ENCODE measurements at regions not wholly inside any gene's neighbourhood (a gene's known extent, or its start where the extent isn't known, plus 50 kb on each side); places are given as distances from the start of the nearest gene placed in this dataset.

- Mint-ChIP-seq H3K4me3 (ENCODE audit: unreplicated experiment) (no peak overlapping the region), H3K9me3 (ENCODE audit: unreplicated experiment) (no peaks in the 10 kb centered on the region), H3K4me1 (ENCODE audit: low read depth, unreplicated experiment) (peaks cover 2% of the 10 kb centered on the region), H3K27ac (ENCODE audit: unreplicated experiment) (no peak overlapping the region), H3K27me3 (ENCODE audit: unreplicated experiment) (no peaks in the 10 kb centered on the region), H3K36me3 (ENCODE audit: unreplicated experiment) (no peaks in the 10 kb centered on the region)
- no peak for DNase-seq
- TF ChIP-seq CTCF (IDR thresholded peaks at IDR 0.05; ENCODE audit: partially characterized antibody, unreplicated experiment), result no peak
Observed at GRCh38 chr5:120994112-120994511, 530.0 kb downstream of the PRR16 start.

GRCh38 chr5:120999550-120999949 lies 535.5 kb downstream of the PRR16 start:
- no peaks in the 10 kb centered on the region for H3K4me1 Mint-ChIP-seq (ENCODE audit: low read depth, unreplicated experiment)
- DNase-seq, result no peak
- H3K36me3 Mint-ChIP-seq (ENCODE audit: unreplicated experiment), result no peaks in the 10 kb centered on the region
- TF ChIP-seq CTCF (IDR thresholded peaks at IDR 0.05; ENCODE audit: partially characterized antibody, unreplicated experiment), result no peak
- no peak overlapping the region for H3K4me3 Mint-ChIP-seq (ENCODE audit: unreplicated experiment)
- no peaks in the 10 kb centered on the region for H3K9me3 Mint-ChIP-seq (ENCODE audit: unreplicated experiment)
- H3K27ac Mint-ChIP-seq (ENCODE audit: unreplicated experiment), result no peak overlapping the region
- no peaks in the 10 kb centered on the region for H3K27me3 Mint-ChIP-seq (ENCODE audit: unreplicated experiment)

GRCh38 chr5:121006217-121006616 lies 542.1 kb downstream of the PRR16 start:
- Mint-ChIP-seq H3K4me3 (ENCODE audit: unreplicated experiment) (no peak overlapping the region), H3K27me3 (ENCODE audit: unreplicated experiment) (no peaks in the 10 kb centered on the region), H3K9me3 (ENCODE audit: unreplicated experiment) (no peaks in the 10 kb centered on the region), H3K27ac (ENCODE audit: unreplicated experiment) (no peak overlapping the region), H3K36me3 (ENCODE audit: unreplicated experiment) (no peaks in the 10 kb centered on the region), H3K4me1 (ENCODE audit: low read depth, unreplicated experiment) (no peaks in the 10 kb centered on the region)
- TF ChIP-seq CTCF (IDR thresholded peaks at IDR 0.05; ENCODE audit: partially characterized antibody, unreplicated experiment), result no peak
- DNase-seq, result no peak

GRCh38 chr5:121008041-121008440 lies 543.9 kb downstream of the PRR16 start:
- no peak overlapping the region for H3K27ac Mint-ChIP-seq (ENCODE audit: unreplicated experiment)
- no peak for DNase-seq
- H3K4me3 Mint-ChIP-seq (ENCODE audit: unreplicated experiment), result no peak overlapping the region
- H3K27me3 Mint-ChIP-seq (ENCODE audit: unreplicated experiment), result no peaks in the 10 kb centered on the region
- H3K9me3 Mint-ChIP-seq (ENCODE audit: unreplicated experiment), result no peaks in the 10 kb centered on the region
- TF ChIP-seq CTCF (IDR thresholded peaks at IDR 0.05; ENCODE audit: partially characterized antibody, unreplicated experiment), result no peak
- no peaks in the 10 kb centered on the region for H3K4me1 Mint-ChIP-seq (ENCODE audit: low read depth, unreplicated experiment)
- H3K36me3 Mint-ChIP-seq (ENCODE audit: unreplicated experiment), result no peaks in the 10 kb centered on the region

GRCh38 chr5:121009058-121009457 lies 545.0 kb downstream of the PRR16 start:
- Mint-ChIP-seq H3K9me3 (ENCODE audit: unreplicated experiment) (no peaks in the 10 kb centered on the region), H3K4me3 (ENCODE audit: unreplicated experiment) (no peak overlapping the region), H3K27ac (ENCODE audit: unreplicated experiment) (no peak overlapping the region), H3K27me3 (ENCODE audit: unreplicated experiment) (no peaks in the 10 kb centered on the region), H3K4me1 (ENCODE audit: low read depth, unreplicated experiment) (no peaks in the 10 kb centered on the region), H3K36me3 (ENCODE audit: unreplicated experiment) (no peaks in the 10 kb centered on the region)
- TF ChIP-seq CTCF (IDR thresholded peaks at IDR 0.05; ENCODE audit: partially characterized antibody, unreplicated experiment), result no peak
- DNase-seq, result no peak

All from glutamatergic neuron (in vitro differentiated cells).